HG02678 (cell line): ENCODE measurements at regions not wholly inside any gene's neighbourhood (a gene's known extent, or its start where the extent isn't known, plus 50 kb on each side); places are given as distances from the start of the nearest gene placed in this dataset.
"Not testable (repeated sequence)": the region's sequence is repeated elsewhere in the genome, so short reads cannot be mapped to it uniquely, and the experiment has no call there.

Experiments
- ATAC-seq: cut with Tn5 transposase; IDR thresholded peaks from one replicate; pipeline ENCODE4 v1.9.1; 2021; ENCODE audit warnings: mild to moderate bottlenecking, moderate library complexity; ENCODE audit not compliant: unreplicated experiment

DNA sequence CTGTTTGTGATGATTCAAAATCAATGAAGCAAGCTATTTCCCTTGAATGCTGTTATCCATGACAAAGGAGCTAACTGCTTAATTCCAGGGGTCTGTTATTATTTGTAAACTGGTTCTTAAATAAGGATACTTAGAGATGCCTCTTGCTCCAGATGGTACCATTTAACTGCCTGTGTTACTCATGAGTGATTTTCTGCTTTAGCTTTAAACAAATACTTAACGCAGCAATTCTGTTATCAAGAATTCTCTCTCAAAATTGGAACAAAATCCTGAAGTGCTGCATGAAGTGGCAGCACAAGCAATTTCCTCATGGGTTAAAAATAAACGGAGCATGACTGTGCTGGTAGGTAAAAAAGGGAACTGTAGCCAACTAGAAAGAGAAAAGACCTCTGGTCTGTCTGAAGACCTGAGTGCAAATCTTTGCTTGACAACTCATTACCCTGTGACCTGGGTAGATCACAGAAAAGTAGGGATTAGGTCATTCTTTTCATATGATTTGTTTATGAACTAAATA, 62.5 kb upstream of the GBE1 start:
- peak; percentile 95 for ATAC-seq

- ATAC-seq: no peak
Observed at GRCh38 chr3:81823086-81823485, 61.6 kb upstream of the GBE1 start.

- ATAC-seq: peak; percentile 99
Observed at GRCh38 chr3:81816473-81817250, 55.2 kb upstream of the GBE1 start.

DNA sequence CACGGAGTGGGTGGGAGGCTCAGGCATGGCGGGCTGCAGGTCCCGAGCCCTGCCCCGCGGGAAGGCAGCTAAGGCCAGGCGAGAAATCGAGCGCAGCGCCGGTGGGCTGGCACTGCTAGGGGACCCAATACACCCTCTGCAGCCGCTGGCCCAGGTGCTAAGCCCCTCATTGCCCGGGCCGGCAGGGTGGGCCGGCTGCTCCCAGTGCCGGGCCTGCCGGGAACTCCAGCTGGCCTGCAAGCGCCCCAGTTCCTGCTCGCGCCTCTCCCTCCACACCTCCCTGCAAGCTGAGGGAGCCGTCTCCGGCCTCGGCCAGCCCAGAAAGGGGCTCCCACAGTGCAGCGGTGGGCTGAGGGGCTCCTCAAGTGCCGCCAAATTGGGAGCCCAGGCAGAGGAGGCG, 50.7 kb upstream of the GBE1 start:
- ATAC-seq: not testable (repeated sequence)
